Caco-2 (cell line): ENCODE measurements at regions not wholly inside any gene's neighbourhood (a gene's known extent, or its start where the extent isn't known, plus 50 kb on each side); places are given as distances from the start of the nearest gene placed in this dataset.

Source experiments
- BruUV-seq: library from RNA; stranded (reverse); fragments of 400-500 nt; replicated peaks from 2 replicates; lab custom pipeline; 2021; lab: Mats Ljungman, UMichigan
- CTCF ChIA-PET: fragments of 300-600 bp; sonication (Branson Sonifier 250); formaldehyde crosslinking; loops from one replicate; lab custom pipeline; 2022; ENCODE audit warnings: antibody characterized with exemption; lab: Charles Lee
- POLR2A ChIA-PET: fragments of 300-600 bp; sonication (Branson Sonifier 250); formaldehyde crosslinking; loops from one replicate; lab custom pipeline; 2022; ENCODE audit warnings: antibody characterized with exemption; lab: Charles Lee
- DNase-seq, 2 experiments: peaks; one replicate each; pipeline versions ENCODE4 v3.0.0 to v3.0.0-alpha.2; 2020 to 2022
- H3K27me3 ChIP-seq: replicated peaks from 2 replicates; pipeline ENCODE4 v1.6.0; 2011; ENCODE audit warnings: low read length; ENCODE audit not compliant: control insufficient read depth, insufficient read depth
- H3K36me3 ChIP-seq: 2 replicates; pipeline ENCODE4 v1.5.1; 2011; ENCODE audit warnings: low read length; ENCODE audit not compliant: control insufficient read depth, insufficient read depth
- H3K4me1 ChIP-seq: fragments of 250-450 bp; sonication (Bioruptor Pico); 2 replicates; pipeline ENCODE4 v1.5.1; 2020; ENCODE audit warnings: mild to moderate bottlenecking
- H3K4me3 ChIP-seq: 2 replicates; pipeline ENCODE4 v1.5.1; 2011; ENCODE audit warnings: low read depth, mild to moderate bottlenecking, control low read depth, low read length
- H3K9me3 ChIP-seq: fragments of 250-450 bp; sonication (Bioruptor Pico); 2 replicates; pipeline ENCODE4 v1.5.1; 2020; ENCODE audit warnings: mild to moderate bottlenecking, moderate library complexity
- H3K27ac Mint-ChIP-seq: one replicate; pipeline ENCODE4 v1.8.0; 2022; ENCODE audit warnings: mixed read lengths; ENCODE audit not compliant: unreplicated experiment
- H3K27me3 Mint-ChIP-seq: one replicate; pipeline ENCODE4 v1.8.0; 2022; ENCODE audit warnings: mixed read lengths; ENCODE audit not compliant: insufficient read depth, unreplicated experiment
- H3K36me3 Mint-ChIP-seq: one replicate; pipeline ENCODE4 v1.8.0; 2022; ENCODE audit warnings: mild to moderate bottlenecking, mixed read lengths; ENCODE audit not compliant: insufficient read depth, unreplicated experiment
- H3K4me1 Mint-ChIP-seq: one replicate; pipeline ENCODE4 v1.8.0; 2022; ENCODE audit warnings: low read depth, mixed read lengths; ENCODE audit not compliant: unreplicated experiment
- H3K4me3 Mint-ChIP-seq: one replicate; pipeline ENCODE4 v1.8.0; 2022; ENCODE audit warnings: mild to moderate bottlenecking, moderate library complexity, mixed read lengths; ENCODE audit not compliant: unreplicated experiment
- H3K9me3 Mint-ChIP-seq: one replicate; pipeline ENCODE4 v1.8.0; 2022; ENCODE audit warnings: mixed read lengths; ENCODE audit not compliant: unreplicated experiment
- CTCF ChIP-seq, 2 experiments: fragments of 200-600 bp in 1 of 2; IDR thresholded peaks; 1 replicate in 1 of 2; 2 replicates in 1 of 2; pipeline versions ENCODE4 v1.5.1 to v1.8.0; 2011 to 2022; ENCODE audit warnings: antibody characterized with exemption in 1 of 2, control low read depth in 1 of 2, inconsistent platforms in 1 of 2, low read depth in 1 of 2, low read length in 1 of 2, mild to moderate bottlenecking in 1 of 2, moderate library complexity in 1 of 2; ENCODE audit not compliant: insufficient read depth in 1 of 2, severe bottlenecking in 1 of 2, unreplicated experiment in 1 of 2
- intact Hi-C: fragments of 100-400 bp; cut with micrococcal nuclease; formaldehyde crosslinking; loops from one replicate; pipeline ENCODE4 v1.10.0; 2022; ENCODE audit not compliant: unreplicated experiment

GRCh38 chr10:52420656-52421055 lies 106.6 kb downstream of the DKK1 start:
- no peak overlapping the region for H3K4me3 Mint-ChIP-seq
- no peak overlapping the region for H3K27ac Mint-ChIP-seq
- no peak for DNase-seq
- H3K9me3 Mint-ChIP-seq = peaks cover 11% of the 10 kb centered on the region
- Histone ChIP-seq H3K4me3 (no peak overlapping the region), H3K9me3 (no peaks in the 10 kb centered on the region), H3K4me1 (no peaks in the 10 kb centered on the region), H3K27me3 (no peaks in the 10 kb centered on the region), H3K36me3 (no peaks in the 10 kb centered on the region)
- CTCF ChIA-PET = no interaction called here
- H3K4me1 Mint-ChIP-seq = no peaks in the 10 kb centered on the region
- POLR2A ChIA-PET = interaction anchor here (0.6 kb wide), 1 partner anchor 107 kb away, joined by 4 read pairs; the partner anchor contains the start of gene DKK1
- no TSS peak for BruUV-seq
- no peak for TF ChIP-seq CTCF (IDR thresholded peaks at IDR 0.05; ENCODE audit: insufficient read depth in 1 of 2, low read depth in 1 of 2, low read length in 1 of 2, severe bottlenecking in 1 of 2, unreplicated experiment in 1 of 2)
- no peaks in the 10 kb centered on the region for H3K27me3 Mint-ChIP-seq
- intact Hi-C loops = no loop called here
- no peaks in the 10 kb centered on the region for H3K36me3 Mint-ChIP-seq

- H3K27me3 ChIP-seq = no peaks in the 10 kb centered on the region
- no TSS peak for BruUV-seq
- Mint-ChIP-seq H3K4me3 (no peak overlapping the region), H3K27ac (no peak overlapping the region), H3K4me1 (no peaks in the 10 kb centered on the region), H3K9me3 (peaks cover 18% of the 10 kb centered on the region), H3K36me3 (no peaks in the 10 kb centered on the region), H3K27me3 (no peaks in the 10 kb centered on the region)
- no peak for TF ChIP-seq CTCF (IDR thresholded peaks at IDR 0.05; ENCODE audit: insufficient read depth in 1 of 2, low read depth in 1 of 2, low read length in 1 of 2, severe bottlenecking in 1 of 2, unreplicated experiment in 1 of 2)
- peaks cover 4% of the 10 kb centered on the region for H3K9me3 ChIP-seq
- ChIA-PET POLR2A (no interaction called here), CTCF (no interaction called here)
- intact Hi-C loops = no loop called here
- H3K36me3 ChIP-seq = no peaks in the 10 kb centered on the region
- no peak for DNase-seq
- H3K4me1 ChIP-seq = no peaks in the 10 kb centered on the region
- H3K4me3 ChIP-seq = no peak overlapping the region
Measured at GRCh38 chr10:52423369-52423768, 109.3 kb downstream of the DKK1 start.

DNA sequence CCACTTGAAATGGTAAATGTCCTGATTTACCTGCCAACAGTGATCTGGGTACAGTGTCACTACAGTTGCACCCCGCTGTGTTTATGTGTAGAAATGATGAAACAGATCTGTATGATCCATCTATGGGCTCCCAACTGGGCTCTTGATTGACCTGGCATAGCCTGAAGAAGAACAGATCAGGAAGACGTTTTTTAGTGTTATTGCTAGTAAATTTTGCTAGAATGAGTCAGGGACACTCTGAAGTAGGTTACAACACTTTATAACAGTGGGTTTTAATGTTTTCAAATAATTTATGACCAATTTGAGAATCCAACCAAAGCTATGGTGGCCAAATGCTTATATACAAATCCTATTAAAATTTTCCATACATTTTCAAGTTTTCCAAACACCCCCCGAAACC lies 110.3 kb downstream of the DKK1 start:
- no peak overlapping the region for H3K4me3 ChIP-seq
- POLR2A ChIA-PET = no interaction called here
- no peaks in the 10 kb centered on the region for H3K27me3 ChIP-seq
- DNase-seq = no peak
- no peak overlapping the region for H3K4me3 Mint-ChIP-seq
- H3K27me3 Mint-ChIP-seq = no peaks in the 10 kb centered on the region
- H3K9me3 ChIP-seq = peaks cover 4% of the 10 kb centered on the region
- CTCF ChIA-PET = no interaction called here
- no TSS peak for BruUV-seq
- no peaks in the 10 kb centered on the region for H3K4me1 Mint-ChIP-seq
- intact Hi-C loops = no loop called here
- H3K27ac Mint-ChIP-seq = no peak overlapping the region
- no peaks in the 10 kb centered on the region for H3K36me3 ChIP-seq
- TF ChIP-seq CTCF (IDR thresholded peaks at IDR 0.05; ENCODE audit: insufficient read depth in 1 of 2, low read depth in 1 of 2, low read length in 1 of 2, severe bottlenecking in 1 of 2, unreplicated experiment in 1 of 2) = no peak
- H3K9me3 Mint-ChIP-seq = peaks cover 28% of the 10 kb centered on the region
- no peaks in the 10 kb centered on the region for H3K4me1 ChIP-seq
- H3K36me3 Mint-ChIP-seq = no peaks in the 10 kb centered on the region
